Epithelial cell of prostate (primary cell): ENCODE measurements at regions not wholly inside any gene's neighbourhood (a gene's known extent, or its start where the extent isn't known, plus 50 kb on each side); places are given as distances from the start of the nearest gene placed in this dataset.
"Not testable (repeated sequence)": the region's sequence is repeated elsewhere in the genome, so short reads cannot be mapped to it uniquely, and the experiment has no call there.

Experiments used
- DNase-seq: peaks from one replicate; pipeline ENCODE4 v3.0.0-alpha.2; 2011; ENCODE audit warnings: low read depth, low spot score
- H3K27ac ChIP-seq: fragments of 450-650 bp; 2 replicates; pipeline ENCODE4 v1.5.1; 2017; ENCODE audit warnings: mild to moderate bottlenecking

DNA sequence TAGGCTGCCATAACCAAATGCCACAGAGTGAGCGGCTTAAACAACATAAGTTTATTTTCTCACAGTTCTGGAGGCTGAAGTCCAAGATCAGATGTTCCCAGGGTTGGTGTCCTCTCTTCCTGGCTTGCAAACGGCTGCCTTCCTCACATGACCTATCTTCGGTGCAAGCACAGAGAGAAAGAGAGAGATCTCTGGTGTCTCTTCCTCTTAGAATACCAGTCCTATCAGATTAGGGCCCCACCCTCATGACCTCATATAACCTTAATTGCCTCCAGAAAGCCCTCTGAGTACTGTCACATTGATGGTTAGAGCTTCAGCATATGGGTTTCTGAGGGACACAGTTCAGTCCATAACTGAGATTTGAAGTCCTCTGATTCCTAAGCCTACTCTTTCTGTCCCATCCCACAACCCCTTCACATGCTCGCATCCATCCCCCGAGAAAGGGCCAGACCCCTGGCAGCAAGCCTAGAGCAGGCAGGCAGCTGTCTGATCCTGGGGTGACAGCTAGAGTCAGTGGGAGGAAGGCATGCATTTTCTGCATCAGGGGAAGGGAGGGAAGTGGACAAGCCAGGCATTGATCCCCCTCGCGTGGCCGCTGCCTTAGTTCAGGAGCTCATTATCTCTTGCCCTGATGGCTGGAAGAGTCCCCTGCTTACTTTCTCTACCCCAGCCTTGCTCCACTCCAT, 114.1 kb downstream of the FAR1 start:
- H3K27ac ChIP-seq, result no peak overlapping the region
- no peak for DNase-seq

DNA sequence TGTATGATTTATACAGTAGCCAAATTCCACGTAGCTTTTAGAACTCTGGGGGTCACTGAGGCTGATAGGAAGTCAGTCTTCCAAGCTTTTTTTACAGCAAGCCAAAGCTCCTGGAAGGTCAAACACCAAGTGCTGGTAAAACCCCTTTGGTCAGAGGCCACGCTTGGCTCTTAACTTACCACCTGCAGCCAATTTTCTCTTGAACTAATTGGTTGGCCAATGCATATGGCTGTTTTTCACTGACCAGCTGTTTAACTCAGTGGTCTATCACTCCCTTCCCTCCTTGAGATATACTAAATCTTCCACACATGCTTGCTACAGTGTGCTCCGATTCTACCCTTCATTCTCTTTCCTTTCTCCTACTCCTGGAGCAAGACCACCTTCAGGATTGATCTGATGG, 116.0 kb downstream of the FAR1 start:
- no peak overlapping the region for H3K27ac ChIP-seq
- no peak for DNase-seq

DNA sequence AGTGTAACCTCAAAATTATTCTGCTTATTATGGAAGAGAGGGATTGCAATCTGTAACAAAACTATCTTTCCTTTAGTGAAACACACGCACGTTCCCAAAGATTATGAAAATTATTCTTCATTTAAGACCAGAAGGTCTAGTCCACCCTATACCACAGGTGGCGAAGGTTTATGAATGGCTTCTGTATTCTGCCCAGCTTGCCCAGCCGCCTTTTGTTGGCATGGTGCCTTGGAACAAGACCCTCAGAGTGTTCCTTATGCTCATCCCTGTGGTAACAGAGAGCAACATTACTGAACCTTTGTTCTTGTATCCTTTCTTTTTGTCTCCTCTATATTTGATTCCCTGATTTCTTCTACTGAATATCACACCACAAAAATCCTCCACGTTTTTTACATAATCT, 116.4 kb downstream of the FAR1 start:
- DNase-seq, result no peak
- no peak overlapping the region for H3K27ac ChIP-seq

DNA sequence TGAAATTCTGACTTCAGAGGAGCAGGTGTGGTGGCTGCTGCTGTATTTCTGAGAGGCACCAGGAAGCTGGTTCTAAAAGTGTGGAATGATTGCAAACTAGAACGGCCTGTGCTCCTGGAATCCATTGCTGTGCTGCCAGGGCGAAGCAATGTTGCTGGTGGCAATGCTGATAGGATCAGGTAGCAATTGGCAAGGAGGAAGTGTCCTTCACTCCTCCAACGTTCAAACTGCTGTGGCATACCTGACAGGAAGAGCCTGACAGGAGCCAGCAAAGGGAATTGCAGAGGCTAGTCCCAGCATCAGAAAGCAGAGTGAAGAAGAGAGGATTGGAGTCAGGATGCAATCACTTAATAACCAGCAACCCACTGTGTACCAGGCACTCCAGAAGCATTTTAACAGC, 118.2 kb downstream of the FAR1 start:
- DNase-seq, result no peak
- no peak overlapping the region for H3K27ac ChIP-seq

DNA sequence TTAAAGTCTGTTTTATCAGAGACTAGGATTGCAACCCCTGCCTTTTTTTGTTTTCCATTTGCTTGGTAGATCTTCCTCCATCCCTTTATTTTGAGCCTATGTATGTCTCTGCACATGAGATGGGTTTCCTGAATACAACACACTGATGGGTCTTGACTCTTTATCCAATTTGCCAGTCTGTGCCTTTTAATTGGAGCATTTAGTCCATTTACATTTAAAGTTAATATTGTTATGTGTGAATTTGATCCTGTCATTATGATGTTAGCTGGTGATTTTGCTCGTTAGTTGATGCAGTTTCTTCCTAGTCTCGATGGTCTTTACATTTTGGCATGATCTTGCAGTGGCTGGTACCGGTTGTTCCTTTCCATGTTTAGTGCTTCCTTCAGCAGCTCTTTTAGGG, 129.1 kb downstream of the FAR1 start:
- not testable (repeated sequence) for H3K27ac ChIP-seq, DNase-seq

DNA sequence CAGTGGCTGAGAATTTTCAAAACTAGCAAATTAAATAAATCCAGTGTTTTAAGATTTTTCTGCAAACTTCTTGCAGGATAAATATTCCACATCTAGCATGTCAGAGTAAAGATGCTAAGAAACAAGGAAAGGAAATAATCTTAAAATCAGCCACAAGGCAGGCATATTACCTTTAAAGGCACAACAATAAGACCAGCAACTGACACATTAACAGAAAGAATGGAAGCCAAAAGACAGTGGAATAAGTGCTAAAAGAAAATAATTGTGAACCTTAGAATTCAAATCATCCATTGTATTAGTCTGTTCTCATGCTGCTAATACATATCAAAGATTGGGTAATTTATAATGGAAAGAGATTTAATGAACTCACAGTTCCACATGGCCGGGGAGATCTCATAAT, 132.4 kb downstream of the FAR1 start:
- H3K27ac ChIP-seq, result no peak overlapping the region
- no peak for DNase-seq

DNA sequence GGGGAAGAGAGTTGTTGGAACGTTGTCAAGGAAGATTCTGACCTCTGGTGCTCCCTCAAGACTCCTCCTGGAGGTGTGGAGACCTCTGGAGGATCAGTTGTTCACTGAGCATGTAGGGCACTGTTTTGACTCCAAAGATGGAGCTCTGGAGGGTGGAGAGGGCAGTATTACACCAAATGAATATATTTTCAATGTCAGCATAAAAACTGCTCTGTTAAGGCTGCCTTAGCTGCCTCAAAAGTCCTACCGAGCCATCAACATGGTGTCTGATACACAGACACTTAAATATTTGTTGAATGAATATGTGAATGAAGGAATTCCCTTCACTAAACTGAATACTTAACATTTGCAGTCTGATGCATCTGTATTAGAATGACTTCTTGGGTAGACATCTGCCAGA, 144.2 kb upstream of the SPON1 start:
- no peak for DNase-seq
- no peak overlapping the region for H3K27ac ChIP-seq

DNA sequence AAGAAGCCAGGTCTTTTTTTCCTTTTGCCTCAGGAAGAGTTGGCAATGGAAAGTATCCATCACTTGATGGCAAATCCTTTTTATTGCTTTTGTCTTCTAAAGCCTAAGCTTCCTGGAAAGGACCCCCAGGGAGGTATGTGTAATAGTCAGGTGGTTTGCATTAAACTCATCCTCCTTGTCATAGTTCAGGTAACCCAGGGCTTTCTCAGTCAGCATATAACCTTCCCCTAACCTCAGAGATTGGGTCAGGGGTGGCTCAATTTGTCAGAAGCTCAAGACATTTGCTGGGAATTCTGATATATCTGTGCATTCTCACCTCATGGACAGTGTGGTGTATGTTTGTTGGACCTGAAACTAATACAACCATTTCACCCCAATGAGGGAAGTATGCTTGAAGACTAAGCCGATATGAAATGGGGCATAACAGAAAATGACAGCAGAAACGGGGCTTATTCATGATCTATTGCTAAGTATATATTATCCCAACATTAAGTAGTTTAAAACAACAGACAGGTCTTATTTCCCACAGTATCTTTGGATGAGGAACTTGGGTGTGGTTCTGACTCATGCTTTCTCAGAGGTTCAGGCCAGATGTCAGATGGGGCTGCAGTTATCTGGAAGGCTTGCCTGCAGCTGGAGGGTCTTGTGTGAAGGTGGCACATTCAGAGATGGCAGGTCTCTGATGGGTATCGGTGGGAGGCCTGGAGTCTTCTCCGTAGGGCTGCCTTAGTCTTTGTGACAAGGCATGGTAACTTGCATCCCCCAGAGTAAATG, 135.8 kb upstream of the SPON1 start:
- H3K27ac ChIP-seq, result no peak overlapping the region
- peak; percentile 39 for DNase-seq

DNA sequence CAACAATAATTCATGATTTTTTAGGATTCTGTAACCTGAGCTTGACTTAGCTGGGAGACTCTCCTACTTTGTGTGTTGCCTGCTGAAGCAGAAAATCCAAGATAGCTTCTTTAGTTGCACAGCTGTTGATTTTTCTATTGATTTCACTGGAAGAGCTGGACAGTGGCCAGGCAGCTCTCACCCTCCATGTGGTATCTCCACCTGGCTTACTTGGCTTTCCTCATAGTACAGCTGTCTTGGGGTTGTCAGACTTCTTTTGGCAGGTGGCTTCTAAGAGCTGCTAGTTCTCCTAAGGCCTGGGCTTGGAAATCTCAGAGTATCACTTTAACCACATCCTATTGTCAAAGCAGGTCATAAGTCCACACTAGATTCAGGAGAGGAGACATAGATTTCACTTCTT, 130.8 kb upstream of the SPON1 start:
- no peak overlapping the region for H3K27ac ChIP-seq

DNA sequence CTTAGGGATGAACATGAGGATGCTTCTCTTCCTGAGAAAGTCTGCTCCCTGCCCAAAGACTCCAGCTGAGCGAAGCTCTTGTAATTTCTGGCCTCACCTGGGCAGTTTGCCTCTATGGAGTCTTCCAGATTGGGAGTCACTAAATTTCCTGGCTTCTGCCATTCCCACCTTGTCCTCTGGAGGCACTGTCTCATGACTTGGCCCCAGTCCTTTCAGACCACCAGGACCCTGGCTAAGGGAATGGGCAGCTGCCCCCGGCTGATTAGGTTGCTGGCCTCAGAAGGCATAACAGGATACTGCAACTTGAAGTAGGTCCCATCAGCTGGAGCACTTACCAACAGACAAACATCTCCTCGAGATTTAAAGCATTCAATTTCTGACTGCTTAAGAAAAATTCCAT, 128.1 kb upstream of the SPON1 start:
- DNase-seq, result no peak
- no peak overlapping the region for H3K27ac ChIP-seq

More for the DNA sequence above, 130.8 kb upstream of the SPON1 start:
- DNase-seq, result no peak

DNA sequence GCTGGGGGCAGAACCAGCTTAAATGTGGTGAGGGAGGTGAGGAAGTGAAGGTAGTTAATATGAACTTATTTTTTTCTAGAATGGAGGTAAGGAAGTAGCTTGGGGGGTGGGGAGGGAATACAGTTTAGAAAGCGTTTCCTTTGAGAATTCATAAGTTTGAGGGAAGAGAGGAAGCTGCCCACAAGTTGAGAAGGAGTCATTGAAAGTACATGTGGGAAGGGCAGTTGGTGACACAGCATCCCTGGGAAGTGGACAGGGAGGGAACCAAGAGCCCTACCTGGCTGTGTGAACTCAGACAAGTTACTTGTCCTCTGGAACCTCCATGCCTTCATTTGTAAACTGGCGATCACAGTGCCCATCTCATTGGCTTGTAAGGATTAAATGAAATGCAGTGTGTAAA, 125.9 kb upstream of the SPON1 start:
- no peak for DNase-seq
- H3K27ac ChIP-seq, result no peak overlapping the region

DNA sequence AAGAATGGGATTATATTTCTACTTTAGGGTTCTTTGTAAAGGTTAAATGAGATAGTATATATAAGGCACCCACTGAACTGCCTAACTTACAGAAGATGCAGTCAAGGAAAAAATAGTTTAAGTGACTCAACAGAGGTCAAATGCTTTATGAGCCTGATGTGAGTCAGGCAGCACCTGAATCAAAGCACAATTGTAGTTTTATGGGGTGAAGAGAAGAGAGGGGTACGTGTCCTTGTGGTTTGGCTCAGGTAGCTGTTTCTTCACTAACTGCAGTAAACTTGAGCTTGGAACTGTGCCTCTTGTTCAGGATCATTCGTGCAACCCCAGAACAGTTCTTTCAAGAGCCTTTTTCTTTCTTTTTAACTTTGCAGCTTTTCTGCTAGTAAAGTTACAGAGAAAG, 125.2 kb upstream of the SPON1 start:
- peak; percentile 84 for DNase-seq
- no peak overlapping the region for H3K27ac ChIP-seq

DNA sequence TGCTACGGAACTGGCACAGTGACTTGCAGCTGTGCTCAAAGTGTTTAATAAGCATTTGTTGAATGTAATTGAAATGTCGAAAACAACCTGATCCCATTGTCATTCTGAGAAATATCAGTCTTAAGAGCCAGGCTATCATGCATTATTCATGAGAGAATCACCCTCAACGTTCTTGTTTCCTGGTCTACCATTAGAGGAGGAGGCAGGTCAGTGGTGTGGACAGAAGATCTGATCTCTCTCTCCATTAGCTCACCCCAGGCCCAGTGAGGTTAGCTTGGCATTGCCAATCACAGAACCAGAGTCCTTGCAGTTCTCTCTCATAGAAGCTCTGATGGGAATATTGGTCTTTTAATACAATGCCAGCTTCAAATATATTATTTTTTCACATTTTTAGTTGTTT, 121.1 kb upstream of the SPON1 start:
- no peak overlapping the region for H3K27ac ChIP-seq
- no peak for DNase-seq

DNA sequence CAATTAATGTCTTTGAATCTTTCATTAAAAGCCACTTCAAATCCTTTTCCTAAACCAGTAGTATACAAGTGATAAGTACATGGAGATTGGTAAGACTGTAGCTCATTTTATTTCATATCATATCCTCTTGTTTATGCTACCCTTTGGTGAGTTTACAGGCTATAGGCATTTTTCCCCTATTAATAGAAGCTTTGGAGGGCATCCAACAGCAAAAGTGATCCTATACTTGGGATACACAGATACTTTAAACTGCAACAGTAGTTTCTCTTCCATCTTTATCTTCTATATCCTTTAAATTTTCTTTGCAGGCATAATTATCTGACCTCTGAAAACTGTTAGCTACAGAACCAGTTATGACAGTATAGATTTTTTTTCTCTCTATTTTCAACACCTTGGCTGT, 114.5 kb upstream of the SPON1 start:
- DNase-seq, result no peak

DNA sequence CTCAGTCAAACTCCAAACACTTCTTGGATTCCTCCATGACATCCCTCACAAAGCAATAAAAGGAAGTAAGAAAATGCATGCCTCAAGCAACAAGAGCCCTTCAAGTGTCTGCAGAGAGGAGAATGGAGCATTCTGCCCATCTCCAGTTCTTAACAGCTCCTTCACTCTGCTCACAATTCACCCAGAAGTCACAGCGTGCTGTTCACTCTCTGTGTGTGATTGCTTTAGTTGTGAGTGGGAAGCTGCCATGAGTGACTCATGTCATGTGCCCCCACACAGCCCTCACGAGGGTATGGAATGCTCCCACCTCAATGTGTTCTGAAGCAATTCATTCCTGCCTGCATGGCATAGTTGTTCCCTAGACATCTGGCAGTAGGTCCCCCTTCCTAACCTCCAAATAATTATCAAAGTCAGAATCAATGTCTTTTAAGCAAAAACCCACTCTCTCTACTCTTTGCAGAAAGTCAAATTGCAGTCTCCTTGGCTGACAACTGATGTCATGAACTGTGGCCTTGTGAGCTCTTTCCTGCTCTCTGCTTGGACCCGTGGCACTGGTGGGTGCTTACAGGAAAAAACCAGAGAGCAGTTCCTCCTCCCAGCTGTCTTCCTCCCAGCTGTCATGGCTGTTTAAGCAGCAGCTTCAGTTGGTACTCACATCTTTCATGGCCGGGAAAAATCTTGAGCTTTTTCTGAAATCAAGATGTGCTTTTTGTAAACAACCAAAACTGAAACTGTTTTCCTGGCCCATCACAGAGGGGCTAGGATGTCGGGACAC, 112.1 kb upstream of the SPON1 start:
- DNase-seq, result no peak
- no peak overlapping the region for H3K27ac ChIP-seq

More for the DNA sequence above, 114.5 kb upstream of the SPON1 start:
- H3K27ac ChIP-seq, result no peak overlapping the region

DNA sequence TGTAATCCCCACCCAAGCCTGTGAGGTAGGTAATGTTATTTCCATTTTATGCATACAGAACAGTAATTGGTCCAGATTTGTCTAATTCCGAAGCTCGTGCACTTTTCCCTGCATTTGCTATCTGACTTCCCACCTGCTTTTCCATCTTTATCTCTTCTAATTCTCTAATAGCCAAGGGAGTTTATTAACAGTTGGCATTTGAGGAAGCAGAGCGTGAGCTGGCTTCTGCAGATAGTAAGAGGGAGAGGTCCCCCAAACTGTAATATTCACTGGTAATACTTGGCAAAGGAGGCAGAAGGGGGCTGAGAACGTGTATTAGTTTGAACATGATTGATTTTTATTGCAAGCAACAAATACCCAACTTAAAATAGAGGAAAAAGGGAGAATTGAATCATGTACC, 110.8 kb upstream of the SPON1 start:
- no peak overlapping the region for H3K27ac ChIP-seq
- DNase-seq, result no peak

DNA sequence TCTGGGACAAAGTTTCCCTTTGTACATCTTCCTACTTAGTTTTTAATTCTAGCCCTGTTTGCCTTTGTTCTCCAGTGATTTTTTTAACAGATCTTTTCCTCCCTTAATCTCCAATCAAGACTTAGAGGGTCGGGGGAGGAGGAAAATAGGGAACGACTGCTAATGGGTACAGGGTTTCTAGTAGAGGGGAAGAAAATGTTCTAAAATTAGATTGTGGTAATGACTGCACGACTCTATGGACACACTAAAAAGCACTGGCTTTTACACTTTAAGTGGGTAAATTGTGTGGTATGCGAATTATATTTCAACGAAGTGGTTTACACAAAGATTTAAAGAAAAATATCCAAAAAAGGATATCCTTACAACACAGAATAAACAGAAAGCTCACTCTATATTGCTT, 110.0 kb upstream of the SPON1 start:
- no peak for DNase-seq
- no peak overlapping the region for H3K27ac ChIP-seq

DNA sequence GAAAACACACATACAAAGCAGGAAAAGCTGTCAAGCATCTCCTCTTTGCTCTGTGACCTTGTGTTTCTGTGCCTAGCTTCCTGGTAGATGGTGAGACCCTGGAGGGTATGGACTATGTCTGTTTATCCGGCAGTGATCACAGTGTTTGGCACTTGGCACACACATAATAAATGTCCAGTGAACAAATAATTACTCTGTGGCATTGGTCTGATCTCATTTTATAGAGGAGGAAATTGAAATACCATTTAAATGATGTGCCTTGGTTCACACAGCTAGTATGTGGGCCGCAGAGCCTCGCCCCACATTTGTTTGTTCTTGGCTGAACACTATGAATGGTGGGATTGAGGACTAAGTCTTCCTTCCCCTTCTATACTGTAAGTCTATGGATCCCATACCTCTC, 104.7 kb upstream of the SPON1 start:
- no peak for DNase-seq
- no peak overlapping the region for H3K27ac ChIP-seq

DNA sequence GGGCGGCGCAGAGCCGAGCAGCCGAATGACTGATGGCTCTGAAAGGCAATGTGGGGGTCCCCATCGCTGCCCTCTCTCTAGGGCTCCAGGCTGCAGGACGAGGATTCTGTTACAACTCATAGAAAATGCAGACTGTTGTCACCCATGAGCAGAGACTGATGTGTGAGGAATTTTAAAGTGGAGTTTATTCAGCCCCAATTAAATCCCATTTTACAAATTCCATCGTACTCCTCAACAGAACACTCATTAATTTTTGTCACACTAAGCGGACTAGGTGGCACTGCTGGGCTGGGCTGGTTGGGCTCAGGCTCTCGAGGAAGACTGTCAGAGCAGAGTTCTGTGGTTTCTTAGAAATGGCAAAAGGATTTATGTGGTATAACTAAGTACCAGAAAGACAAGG, 102.6 kb upstream of the SPON1 start:
- no peak for DNase-seq
- no peak overlapping the region for H3K27ac ChIP-seq

DNA sequence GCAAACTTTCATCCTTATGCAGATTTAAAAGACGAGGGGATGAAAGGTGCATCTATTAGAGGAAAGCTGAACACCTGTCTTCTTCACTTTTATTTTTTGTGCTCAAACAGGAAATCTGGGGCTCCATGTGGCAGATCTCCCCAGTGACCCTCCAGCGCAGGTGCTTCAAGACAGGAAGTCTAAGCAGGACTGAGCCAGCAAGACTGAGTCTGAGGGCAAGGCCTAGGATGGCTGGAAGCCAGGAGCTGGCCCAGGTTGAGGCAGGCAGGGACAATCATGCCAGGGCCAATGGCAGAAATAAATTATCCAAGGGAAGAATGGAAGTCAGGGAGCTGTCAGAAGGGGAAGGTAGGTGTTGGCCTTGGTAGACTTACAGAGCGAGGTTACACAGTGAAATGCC, 101.1 kb upstream of the SPON1 start:
- no peak overlapping the region for H3K27ac ChIP-seq
- no peak for DNase-seq

DNA sequence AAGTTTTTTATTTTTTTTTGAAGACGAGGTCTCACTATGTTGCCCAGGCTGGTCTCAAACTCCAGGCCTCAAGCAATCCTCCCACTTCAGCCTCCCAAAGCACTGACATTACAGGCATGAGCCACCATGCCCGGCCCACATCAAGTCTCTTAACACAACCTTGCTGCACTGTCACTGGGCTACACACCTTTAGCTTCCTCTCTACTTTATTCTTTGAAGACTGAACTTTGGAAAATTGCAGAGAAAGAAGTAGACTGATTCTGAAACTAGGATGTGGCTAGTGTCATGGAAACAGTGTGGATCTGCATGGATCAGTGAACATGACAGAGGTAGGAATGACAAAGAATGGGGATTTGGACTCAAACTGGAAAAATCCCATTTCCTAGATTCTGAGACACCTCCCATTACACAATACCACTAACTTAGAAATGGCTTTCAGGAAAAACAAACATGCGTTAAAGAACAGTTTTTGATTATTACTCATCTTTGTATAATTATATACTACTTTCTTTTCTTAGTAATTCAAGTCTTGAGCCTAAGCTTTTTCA, 99.6 kb upstream of the SPON1 start:
- H3K27ac ChIP-seq, result no peak overlapping the region
- no peak for DNase-seq
